Brain pericyte (primary cell): ENCODE measurements at regions not wholly inside any gene's neighbourhood (a gene's known extent, or its start where the extent isn't known, plus 50 kb on each side); places are given as distances from the start of the nearest gene placed in this dataset.

Experiments
- DNase-seq: peaks from one replicate; pipeline ENCODE4 v3.0.0-alpha.2; 2012; ENCODE audit warnings: low read depth, low spot score

DNA sequence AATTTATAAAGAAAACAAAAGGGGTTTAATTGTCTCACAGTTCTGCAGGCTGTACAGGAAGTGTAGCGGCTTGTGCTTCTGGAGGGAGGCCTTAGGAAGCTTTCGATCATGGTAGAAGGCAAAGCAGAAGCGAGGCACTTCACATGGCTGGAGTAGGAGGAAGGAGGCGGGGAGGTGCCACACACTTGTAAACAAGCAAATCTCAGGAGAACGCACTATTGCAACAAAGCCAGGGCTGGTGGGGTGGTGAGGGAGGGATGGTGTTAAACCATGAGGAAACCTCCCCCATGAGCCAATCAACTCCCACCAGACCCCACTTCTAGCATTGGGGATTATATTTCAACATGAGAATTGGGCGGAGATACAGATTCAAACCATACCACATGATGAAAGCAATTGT is 1116.3 kb downstream of the FAT4 start:
- no peak for DNase-seq

DNA sequence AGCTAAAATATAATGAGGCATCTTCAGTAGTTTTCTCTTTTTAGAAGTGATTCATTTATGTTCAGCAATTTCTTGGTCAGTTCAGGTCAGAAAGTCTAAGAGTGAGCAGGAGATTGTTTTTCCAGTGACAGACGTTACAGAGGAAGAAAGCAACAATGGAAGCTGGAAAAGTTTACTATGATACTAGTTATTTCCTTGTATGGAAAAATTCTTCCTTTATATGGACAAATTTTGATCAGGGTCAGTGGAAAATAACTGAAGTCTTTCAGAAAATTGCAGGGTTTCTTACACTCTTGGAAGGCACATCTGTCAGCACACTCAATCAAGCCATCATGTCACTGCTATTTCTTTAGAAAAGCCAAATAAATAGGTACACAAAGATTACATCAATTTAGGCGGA is 1120.7 kb downstream of the FAT4 start:
- no peak for DNase-seq

DNA sequence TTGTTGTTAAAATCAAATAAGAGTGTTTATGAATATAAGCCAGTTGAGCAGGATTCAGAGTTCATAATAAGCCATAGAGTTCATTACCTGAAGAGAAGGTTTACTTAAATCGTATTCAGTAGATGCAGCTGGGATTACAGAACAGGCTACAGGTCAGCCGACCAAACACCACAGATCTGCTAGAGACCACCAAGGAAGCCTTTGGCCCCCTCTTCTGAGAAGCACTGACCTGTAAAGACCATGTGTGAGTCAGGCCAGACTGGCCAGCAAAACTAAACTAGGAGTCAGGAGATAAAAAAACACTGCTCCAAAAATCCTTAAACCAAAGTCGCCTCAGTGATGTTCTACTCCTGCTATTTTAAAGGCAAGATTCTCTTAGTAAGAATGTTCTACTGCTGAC is 1125.5 kb downstream of the FAT4 start:
- DNase-seq, result no peak

GRCh38 chr4:126441173-126442035 is 1126.6 kb downstream of the FAT4 start:
- DNase-seq, result no peak

DNA sequence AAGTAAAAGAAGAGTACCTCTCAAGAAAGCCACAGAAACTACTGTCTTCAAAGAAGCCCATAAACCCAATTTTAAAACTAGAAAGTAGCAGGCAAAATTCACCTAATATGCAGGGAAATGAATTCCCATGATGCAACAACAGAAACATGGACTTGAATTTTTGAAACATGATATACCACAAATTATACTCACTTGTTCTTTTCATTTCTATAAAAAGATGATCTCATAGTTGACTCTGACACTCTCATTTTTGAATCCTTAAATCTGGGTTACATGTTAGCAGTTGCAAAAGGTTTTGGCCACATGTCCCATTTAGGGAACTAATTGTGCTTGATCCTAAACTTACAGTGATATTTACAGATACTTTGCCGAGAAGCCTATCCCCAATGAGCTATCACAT is 1130.8 kb downstream of the FAT4 start:
- DNase-seq, result no peak

GRCh38 chr4:126446917-126447316 is 1132.2 kb downstream of the FAT4 start:
- no peak for DNase-seq

DNA sequence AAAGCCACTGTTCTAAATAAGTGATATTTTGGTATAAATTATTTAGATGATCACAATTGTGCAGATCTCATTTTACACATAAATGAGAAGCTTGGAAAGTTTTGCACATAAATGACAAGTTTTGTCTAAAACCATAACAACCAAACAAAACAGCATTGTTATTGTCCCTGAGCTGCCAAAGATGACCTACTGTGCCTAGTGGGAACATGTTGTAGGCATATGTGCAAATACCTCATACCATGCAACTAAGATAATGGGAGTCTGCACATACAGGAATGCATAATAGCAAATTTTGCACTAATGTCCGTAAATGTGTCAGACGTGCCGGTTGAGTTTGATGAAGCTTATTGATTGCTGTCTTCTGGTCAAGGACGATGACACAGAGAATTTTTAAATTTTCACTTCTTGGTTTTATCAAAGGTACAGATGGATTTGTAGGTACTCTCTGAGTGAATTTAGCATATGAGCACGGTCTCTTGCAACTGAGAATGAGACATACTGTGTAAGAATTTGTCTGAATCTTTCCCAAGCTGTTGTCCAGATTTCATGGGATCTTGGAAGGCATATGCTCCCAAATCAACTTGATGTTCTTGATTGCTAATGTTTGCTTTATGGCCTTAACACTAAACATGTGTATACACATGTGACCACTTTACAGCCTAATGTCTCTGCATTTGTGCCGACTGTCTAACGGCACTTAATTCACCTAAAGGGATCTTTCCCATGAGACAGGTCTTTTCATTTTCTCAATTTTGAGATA is 1133.5 kb downstream of the FAT4 start:
- no peak for DNase-seq

DNA sequence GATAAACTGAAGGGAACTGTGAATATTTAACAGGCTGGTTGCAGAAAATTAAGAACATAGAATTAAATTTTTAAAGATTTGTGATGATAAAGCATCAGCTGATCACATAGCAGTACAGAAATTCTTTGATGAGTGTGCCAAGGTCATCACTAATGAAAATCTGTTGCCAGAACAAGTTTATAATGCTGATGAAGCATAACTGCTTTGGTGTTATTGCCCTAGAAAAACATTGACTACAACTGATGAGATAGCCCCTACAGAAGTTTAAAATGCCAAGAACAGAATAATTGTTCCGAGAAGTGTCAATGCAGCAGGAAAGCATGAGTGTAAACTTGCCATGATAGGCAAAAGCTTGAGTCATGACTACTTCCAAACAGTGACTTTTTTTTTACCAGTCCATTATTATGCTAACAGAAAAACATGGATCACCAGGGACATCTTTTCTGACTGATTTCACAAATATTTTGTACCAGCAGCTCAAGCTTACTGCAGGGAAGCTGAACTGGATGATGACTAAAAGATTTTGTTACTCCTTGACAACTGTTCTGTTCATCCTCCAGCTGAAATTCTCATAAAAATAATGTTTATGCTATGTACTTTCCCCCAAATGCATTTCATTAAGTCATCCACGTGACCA is 1136.6 kb downstream of the FAT4 start:
- no peak for DNase-seq

DNA sequence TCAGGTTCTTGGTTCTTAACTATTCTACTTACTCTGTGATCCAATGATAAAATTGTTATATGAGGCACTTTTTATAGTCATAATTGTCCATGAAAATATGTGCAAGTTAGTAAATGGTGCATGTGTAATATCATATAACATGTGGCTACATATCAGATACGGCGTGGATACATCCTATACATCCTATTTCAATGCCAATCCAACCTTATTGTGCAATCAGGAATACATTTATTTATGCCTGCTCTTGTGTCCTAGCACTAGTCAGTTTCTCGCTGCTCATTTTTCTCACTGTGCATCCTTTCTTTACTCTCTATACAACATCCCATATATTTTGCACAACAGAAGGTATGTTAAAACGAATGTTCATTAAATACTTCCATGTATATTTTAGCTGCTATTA is 1141.1 kb downstream of the FAT4 start:
- no peak for DNase-seq

DNA sequence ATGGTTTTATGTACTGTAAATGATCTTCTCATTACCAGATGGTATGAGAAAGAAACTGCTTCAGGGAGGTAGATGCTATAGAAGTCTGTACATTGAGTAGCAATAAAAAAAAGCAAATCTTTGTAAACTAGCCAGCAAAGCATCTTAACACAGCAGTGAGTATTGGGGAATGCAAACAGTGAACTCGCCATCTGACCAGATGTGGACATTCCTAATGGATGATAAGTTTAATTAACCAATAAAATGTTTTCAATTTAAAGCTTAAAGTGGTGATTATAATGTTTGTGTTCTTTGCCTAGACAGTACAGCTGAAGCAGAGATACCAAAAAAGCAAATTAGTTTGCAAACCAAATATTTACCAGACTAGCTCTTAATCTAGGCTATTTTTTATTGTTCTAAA is 1144.2 kb downstream of the FAT4 start:
- DNase-seq, result no peak

DNA sequence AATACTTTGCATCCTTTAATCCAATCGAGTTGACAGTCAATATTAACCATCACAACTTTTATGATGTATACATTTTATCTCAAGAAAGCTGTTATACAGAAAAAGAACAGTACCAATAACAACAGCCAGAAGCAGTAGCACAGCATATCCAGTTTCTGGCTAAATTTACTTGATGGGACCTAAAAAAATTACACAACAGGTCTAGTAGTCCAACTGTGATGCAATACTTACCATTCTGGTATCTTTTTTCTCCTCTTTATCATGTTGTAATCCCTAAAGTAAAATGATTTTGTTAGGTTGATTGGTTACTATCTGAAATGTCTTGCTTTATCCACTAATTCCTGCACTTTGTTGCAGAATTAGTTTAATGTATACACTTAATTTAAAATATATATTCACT is 1150.6 kb downstream of the FAT4 start:
- no peak for DNase-seq

- DNase-seq, result no peak
Observed at GRCh38 chr4:126466848-126467247, 1152.1 kb downstream of the FAT4 start.

DNA sequence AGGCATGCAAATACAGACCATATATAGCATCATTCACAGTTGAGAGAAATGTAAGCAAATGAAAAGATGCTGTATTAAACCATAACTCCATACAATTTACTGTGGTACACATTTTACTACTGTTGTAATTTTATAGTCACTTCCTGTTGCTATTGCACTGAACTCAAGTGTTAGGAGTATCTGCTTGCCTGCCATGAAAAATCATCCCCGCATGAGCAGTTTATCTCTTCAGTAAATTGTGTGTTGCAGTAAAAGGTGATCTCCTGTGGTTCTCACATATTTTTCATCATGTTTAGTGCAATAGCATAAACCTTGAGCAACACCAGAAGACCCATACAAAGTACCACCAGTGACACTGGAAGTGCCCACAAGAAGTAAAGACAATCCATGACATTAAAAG is 1153.4 kb downstream of the FAT4 start:
- DNase-seq, result no peak

DNA sequence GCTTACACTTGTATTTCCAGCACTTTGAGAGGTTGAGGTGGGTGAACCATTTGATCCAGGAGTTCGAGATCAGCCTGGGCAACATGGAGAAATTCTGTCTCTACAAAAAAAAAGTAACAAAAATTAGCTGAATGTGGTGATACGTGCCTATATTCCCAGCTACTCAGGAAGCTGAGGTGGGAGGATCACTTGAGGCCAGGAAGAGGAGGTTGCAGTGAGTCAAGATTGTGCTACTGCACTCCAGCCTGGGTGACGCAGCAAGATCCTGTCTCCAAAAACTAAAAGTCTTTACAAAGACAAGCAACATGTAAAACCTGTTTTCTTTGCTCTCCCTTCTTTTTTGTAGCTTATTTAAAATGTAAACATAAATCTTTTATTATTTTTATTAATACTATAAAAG is 1156.1 kb downstream of the FAT4 start:
- DNase-seq, result no peak

GRCh38 chr4:126475730-126476129 is 1157.0 kb upstream of the INTU start:
- DNase-seq, result no peak

GRCh38 chr4:126479709-126480108 is 1153.0 kb upstream of the INTU start:
- no peak for DNase-seq

- no peak for DNase-seq
Observed at GRCh38 chr4:126482311-126482710, 1150.4 kb upstream of the INTU start.

DNA sequence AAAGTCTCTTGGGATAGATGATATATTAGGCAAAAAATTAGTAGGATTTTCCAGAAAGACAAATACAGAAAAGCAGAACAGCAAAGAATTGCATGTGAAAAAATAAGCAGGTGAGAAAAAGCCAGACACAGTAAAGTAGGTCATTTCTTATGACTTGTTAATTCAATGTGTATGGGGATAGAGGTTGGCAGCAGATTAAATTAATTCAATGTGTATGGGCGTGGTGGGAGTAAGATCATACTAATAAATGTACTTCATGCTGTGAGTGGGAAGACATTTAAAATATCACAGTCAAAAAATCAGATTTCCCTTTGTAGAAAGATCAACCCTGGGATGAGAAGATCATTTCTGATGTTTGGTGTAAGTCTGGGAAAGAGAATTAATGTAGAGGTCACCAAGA is 1146.4 kb upstream of the INTU start:
- no peak for DNase-seq

GRCh38 chr4:126489826-126490463 is 1142.8 kb upstream of the INTU start:
- DNase-seq, result no peak

GRCh38 chr4:126495163-126495752 is 1137.5 kb upstream of the INTU start:
- no peak for DNase-seq

DNA sequence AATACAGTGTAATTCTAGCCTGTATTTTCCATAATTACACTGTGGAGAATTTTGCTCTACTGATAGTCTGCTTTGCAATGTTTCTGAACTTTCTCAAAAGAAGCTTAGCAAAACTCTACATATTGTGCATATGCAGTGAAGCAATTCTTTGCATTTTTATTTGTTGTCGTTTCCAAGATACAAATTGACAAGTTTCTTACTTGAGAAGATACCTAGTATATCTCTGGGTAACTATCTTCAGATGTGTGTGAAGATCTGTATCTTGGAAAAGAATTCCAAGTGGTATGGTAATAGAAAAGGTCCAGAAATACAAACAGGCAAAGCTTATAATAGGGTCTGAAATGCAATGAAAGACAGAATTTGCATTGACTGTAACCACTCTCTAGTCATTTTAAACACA is 1119.8 kb upstream of the INTU start:
- no peak for DNase-seq

GRCh38 chr4:126513596-126513995 is 1119.2 kb upstream of the INTU start:
- no peak for DNase-seq
